ENCODE measurements at regions not wholly inside any gene's neighbourhood (a gene's known extent, or its start where the extent isn't known, plus 50 kb on each side); places are given as distances from the start of the nearest gene placed in this dataset.

DNA sequence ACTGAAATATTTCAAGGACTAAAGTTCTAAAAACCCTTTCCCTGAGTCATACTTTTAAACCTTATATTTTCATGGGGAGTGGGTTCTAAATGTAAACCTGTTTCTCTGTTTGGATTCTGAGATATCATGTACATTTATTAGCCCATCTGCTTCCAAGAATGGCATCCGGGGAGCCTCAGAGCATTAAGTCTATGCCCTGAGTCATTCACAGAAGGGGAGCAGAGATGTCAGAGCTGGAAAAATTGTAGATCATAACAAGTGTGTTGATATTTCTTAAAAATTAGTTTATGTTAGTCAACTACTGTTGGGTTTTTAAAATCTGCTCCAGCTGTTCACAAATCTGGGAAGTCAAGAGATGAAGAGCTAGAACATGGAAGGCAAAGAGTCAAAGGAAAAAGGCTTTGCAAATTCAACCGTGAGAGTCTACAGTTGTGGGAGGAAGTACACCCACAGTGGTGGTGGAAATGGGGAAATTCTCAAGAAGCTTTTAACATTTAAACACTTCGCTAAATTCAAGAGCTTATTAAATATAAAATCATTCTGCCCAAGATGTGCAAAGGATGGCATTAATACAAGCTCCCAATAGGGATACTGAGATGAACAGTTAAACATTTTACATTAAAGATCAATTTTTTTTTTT is 70.5 kb upstream of the FLRT2 start:
- CTCF ChIA-PET: no interaction called here
- DNase-seq (ENCODE audit: extremely low spot score): no peak
- POLR2A ChIA-PET: no interaction called here
- TF ChIP-seq CTBP1 (IDR thresholded peaks at IDR 0.05; ENCODE audit: borderline replicate concordance) (no peak), L3MBTL2 (conservative IDR thresholded peaks at IDR 0.05) (no peak), SUZ12 (IDR thresholded peaks at IDR 0.05) (no peak), FOXM1 (IDR thresholded peaks at IDR 0.05; ENCODE audit: borderline replicate concordance) (no peak), FOXA1 (IDR thresholded peaks at IDR 0.05) (no peak), NFRKB (IDR thresholded peaks at IDR 0.05) (no peak), SP1 (IDR thresholded peaks at IDR 0.05) (no peak), TARDBP (IDR thresholded peaks at IDR 0.05) (no peak), BHLHE40 (IDR thresholded peaks at IDR 0.05; ENCODE audit: borderline replicate concordance) (no peak), ELF4 (IDR thresholded peaks at IDR 0.05) (no peak), ARNT (IDR thresholded peaks at IDR 0.05) (no peak), HDGF (IDR thresholded peaks at IDR 0.05; ENCODE audit: borderline replicate concordance) (no peak), FOXK2 (IDR thresholded peaks at IDR 0.05) (no peak), ZNF384 (IDR thresholded peaks at IDR 0.05) (no peak), LEF1 (IDR thresholded peaks at IDR 0.05; ENCODE audit: borderline replicate concordance) (no peak)
- TF ChIP-seq, protein P1, sequence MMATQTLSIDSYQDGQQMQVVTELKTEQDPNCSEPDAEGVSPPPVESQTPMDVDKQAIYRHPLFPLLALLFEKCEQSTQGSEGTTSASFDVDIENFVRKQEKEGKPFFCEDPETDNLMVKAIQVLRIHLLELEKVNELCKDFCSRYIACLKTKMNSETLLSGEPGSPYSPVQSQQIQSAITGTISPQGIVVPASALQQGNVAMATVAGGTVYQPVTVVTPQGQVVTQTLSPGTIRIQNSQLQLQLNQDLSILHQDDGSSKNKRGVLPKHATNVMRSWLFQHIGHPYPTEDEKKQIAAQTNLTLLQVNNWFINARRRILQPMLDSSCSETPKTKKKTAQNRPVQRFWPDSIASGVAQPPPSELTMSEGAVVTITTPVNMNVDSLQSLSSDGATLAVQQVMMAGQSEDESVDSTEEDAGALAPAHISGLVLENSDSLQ (IDR thresholded peaks at IDR 0.05): no peak

DNA sequence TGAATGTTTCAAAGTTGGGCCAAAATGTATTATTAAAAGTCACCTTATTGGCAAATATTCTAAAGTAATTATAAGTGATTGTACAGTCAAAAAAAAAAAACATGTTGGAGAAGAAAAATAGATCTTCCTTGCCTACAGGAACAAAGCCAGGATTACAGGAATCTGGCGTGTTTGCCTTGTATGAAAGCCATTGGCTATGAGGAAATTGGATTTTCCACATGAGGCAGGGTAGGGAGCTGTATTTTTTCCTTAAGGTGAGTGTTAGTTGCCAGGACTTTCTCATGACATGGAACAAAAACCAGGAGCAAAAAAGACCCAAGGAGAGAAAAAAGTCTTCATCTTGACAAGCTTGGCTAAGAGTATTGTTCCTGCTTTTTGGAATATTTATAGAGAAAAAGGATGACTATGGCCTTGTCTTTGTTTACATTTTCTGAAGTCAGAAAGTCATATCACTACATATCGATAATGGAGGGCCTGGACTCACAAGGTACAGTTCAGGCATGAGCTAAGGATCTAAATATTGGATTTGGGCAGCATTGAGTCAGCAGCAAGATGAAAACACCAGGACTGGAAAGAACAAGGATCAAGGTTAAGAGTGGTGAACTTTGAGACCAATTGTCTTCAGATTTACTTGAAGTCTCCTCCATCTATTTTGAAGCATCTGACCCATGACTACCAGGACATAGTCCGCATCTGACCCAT is 68.4 kb upstream of the FLRT2 start:
- TF ChIP-seq L3MBTL2 (conservative IDR thresholded peaks at IDR 0.05) (no peak), BHLHE40 (IDR thresholded peaks at IDR 0.05; ENCODE audit: borderline replicate concordance) (no peak), NFRKB (IDR thresholded peaks at IDR 0.05) (no peak), LEF1 (IDR thresholded peaks at IDR 0.05; ENCODE audit: borderline replicate concordance) (no peak), CTBP1 (IDR thresholded peaks at IDR 0.05; ENCODE audit: borderline replicate concordance) (no peak), ELF4 (IDR thresholded peaks at IDR 0.05) (no peak), FOXK2 (IDR thresholded peaks at IDR 0.05) (no peak), ARNT (IDR thresholded peaks at IDR 0.05) (no peak)
- ChIA-PET CTCF (interaction anchor here (0.5 kb wide), 1 partner anchor 89 kb away, joined by 7 read pairs; no protein-coding TSS in a partner anchor), POLR2A (no interaction called here)
- no peak for DNase-seq (ENCODE audit: extremely low spot score)

DNA sequence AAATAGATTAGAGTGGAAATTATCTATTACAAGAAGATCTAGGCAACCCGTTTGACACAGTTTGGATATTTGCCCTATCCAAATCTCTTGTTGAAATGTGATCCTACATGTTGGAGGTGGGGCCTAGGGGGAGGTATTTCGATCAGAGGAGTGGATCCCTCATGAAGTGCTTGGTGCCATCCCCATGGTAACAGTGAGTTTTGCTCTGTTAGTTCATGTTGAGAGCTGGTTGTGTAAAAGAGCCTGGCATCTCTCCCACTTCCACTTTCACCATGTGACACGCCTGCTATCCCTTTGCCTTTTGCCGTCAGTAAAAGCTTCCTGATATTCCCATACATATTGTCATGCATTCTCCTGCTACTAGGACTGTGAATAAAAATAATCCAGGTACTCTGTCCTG is 66.4 kb upstream of the FLRT2 start:
- ChIA-PET CTCF (no interaction called here), POLR2A (no interaction called here)
- TF ChIP-seq BHLHE40 (IDR thresholded peaks at IDR 0.05; ENCODE audit: borderline replicate concordance): no peak
- no peak for DNase-seq (ENCODE audit: extremely low spot score)

DNA sequence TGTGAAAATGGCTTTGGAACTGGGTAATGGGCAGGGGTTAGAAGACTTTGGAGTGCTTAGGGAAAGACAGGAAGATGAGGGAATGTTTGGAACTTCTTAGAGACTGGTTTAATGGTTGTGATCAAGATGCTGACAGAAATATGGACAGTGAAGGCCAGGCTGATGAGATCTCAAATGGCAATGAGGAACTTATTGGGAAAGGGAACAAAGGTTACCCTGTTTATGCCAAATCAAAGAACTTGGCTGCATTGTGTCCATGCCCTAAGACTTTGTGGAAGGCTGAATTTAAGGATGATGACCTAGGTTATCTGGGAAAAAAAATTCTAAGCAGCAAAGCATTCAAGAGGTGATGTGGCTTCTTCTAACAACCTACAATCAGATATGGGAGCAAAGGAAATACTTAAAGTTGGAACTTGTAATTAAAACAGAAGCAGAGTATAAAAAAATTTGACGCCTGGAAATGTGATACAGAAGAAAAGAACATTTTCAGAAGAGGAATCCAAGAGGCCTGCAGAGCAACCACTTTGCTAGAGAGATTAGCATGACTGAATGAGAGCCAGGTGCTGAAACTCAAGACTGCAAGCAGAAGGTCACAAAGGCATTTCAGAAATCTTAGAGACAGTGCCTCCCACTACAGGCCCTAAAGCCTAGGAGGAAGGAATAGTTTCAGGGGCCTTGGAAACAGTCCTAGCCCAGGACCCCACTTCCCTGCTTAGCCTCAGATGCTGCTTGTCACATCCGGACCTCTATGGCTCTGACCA is 65.6 kb upstream of the FLRT2 start:
- TF ChIP-seq FOXK2 (IDR thresholded peaks at IDR 0.05): no peak
- TF ChIP-seq SP1 (IDR thresholded peaks at IDR 0.05): no peak
- no peak for TF ChIP-seq L3MBTL2 (conservative IDR thresholded peaks at IDR 0.05)
- TF ChIP-seq LEF1 (IDR thresholded peaks at IDR 0.05; ENCODE audit: borderline replicate concordance): no peak
- TF ChIP-seq ZNF384 (IDR thresholded peaks at IDR 0.05): no peak
- TF ChIP-seq, protein P1 (IDR thresholded peaks at IDR 0.05): no peak
- no peak for TF ChIP-seq NFRKB (IDR thresholded peaks at IDR 0.05)
- TF ChIP-seq ARNT (IDR thresholded peaks at IDR 0.05): no peak
- TF ChIP-seq BHLHE40 (IDR thresholded peaks at IDR 0.05; ENCODE audit: borderline replicate concordance): no peak
- no peak for TF ChIP-seq ELF4 (IDR thresholded peaks at IDR 0.05)
- DNase-seq (ENCODE audit: extremely low spot score): no peak
- ChIA-PET CTCF (no interaction called here), POLR2A (no interaction called here)

DNA sequence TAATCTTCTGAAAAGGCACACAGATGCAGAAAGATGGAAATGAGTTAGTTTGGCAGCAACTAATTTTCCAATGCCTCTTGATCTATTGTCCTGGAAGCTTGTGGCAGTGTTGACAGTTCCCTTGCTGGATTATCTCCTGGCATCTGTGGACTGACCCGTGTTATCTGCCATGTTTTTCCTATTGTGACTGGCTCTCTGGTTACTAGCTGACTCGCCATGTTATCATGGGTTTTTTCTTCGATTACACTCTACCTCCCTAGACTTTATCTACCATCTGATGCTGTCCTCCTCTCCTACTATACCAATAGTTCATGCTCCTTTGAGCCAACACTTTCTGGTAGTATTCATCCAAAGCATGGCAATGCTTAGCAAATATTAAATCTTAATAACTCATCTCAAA is 63.3 kb upstream of the FLRT2 start:
- no peak for DNase-seq (ENCODE audit: extremely low spot score)
- no peak for TF ChIP-seq TARDBP (IDR thresholded peaks at IDR 0.05)
- no peak for TF ChIP-seq NFRKB (IDR thresholded peaks at IDR 0.05)
- no peak for TF ChIP-seq L3MBTL2 (conservative IDR thresholded peaks at IDR 0.05)
- no peak for TF ChIP-seq ELF4 (IDR thresholded peaks at IDR 0.05)
- no peak for TF ChIP-seq ARNT (IDR thresholded peaks at IDR 0.05)
- CTCF ChIA-PET: no interaction called here
- POLR2A ChIA-PET: no interaction called here

DNA sequence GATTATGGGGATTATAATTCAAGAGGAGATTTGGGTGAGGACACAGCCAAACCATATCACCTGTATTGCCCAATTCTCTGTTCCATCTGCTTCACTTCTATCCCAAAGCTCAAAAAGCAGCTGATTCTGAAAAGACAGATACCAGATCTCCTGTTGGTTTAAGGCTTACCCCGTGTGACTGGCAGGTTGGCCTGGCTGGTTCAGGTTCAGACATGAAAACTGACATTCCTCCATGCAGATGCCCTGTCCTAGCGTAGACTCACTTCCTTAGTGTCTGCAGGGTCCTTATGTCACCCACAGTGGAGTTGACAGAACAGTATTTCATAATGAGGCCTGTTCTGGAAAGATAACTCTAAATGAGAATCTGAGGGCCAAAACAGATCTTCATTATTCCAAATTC is 61.1 kb upstream of the FLRT2 start:
- POLR2A ChIA-PET: no interaction called here
- TF ChIP-seq FOXA1 (IDR thresholded peaks at IDR 0.05): no peak
- no peak for TF ChIP-seq CTBP1 (IDR thresholded peaks at IDR 0.05; ENCODE audit: borderline replicate concordance)
- no peak for TF ChIP-seq NFRKB (IDR thresholded peaks at IDR 0.05)
- no peak for TF ChIP-seq LEF1 (IDR thresholded peaks at IDR 0.05; ENCODE audit: borderline replicate concordance)
- TF ChIP-seq ARNT (IDR thresholded peaks at IDR 0.05): no peak
- no peak for TF ChIP-seq ZNF384 (IDR thresholded peaks at IDR 0.05)
- no peak for TF ChIP-seq ELF4 (IDR thresholded peaks at IDR 0.05)
- TF ChIP-seq L3MBTL2 (conservative IDR thresholded peaks at IDR 0.05): no peak
- no peak for TF ChIP-seq SUZ12 (IDR thresholded peaks at IDR 0.05)
- TF ChIP-seq HDGF (IDR thresholded peaks at IDR 0.05; ENCODE audit: borderline replicate concordance): no peak
- TF ChIP-seq FOXK2 (IDR thresholded peaks at IDR 0.05): no peak
- no peak for TF ChIP-seq SP1 (IDR thresholded peaks at IDR 0.05)
- TF ChIP-seq TARDBP (IDR thresholded peaks at IDR 0.05): no peak
- TF ChIP-seq FOXM1 (IDR thresholded peaks at IDR 0.05; ENCODE audit: borderline replicate concordance): no peak
- CTCF ChIA-PET: no interaction called here
- no peak for DNase-seq (ENCODE audit: extremely low spot score)
